ENCODE measurements at regions not wholly inside any gene's neighbourhood (a gene's known extent, or its start where the extent isn't known, plus 50 kb on each side); places are given as distances from the start of the nearest gene placed in this dataset.

GRCh38 chr2:14354231-14354630 lies 278.3 kb upstream of the LRATD1 start:
- no peak for ATAC-seq
- H3K4me3 Mint-ChIP-seq: no peak overlapping the region
- no peaks in the 10 kb centered on the region for H3K36me3 Mint-ChIP-seq
- no peaks in the 10 kb centered on the region for H3K27me3 Mint-ChIP-seq
- H3K4me1 Mint-ChIP-seq: no peaks in the 10 kb centered on the region
- H3K27ac Mint-ChIP-seq: no peak overlapping the region
- peaks cover 6% of the 10 kb centered on the region for H3K9me3 Mint-ChIP-seq

GRCh38 chr2:14355102-14355501 lies 277.4 kb upstream of the LRATD1 start:
- no peak overlapping the region for H3K4me3 Mint-ChIP-seq
- H3K36me3 Mint-ChIP-seq: no peaks in the 10 kb centered on the region
- ATAC-seq: no peak
- no peak overlapping the region for H3K27ac Mint-ChIP-seq
- no peaks in the 10 kb centered on the region for H3K4me1 Mint-ChIP-seq
- peaks cover 2% of the 10 kb centered on the region for H3K9me3 Mint-ChIP-seq
- no peaks in the 10 kb centered on the region for H3K27me3 Mint-ChIP-seq

- Mint-ChIP-seq H3K27ac (no peak overlapping the region), H3K27me3 (no peaks in the 10 kb centered on the region), H3K36me3 (no peaks in the 10 kb centered on the region), H3K9me3 (peaks cover 7% of the 10 kb centered on the region), H3K4me3 (no peak overlapping the region), H3K4me1 (no peaks in the 10 kb centered on the region)
- ATAC-seq: no peak
Observed at GRCh38 chr2:14358339-14358738, 274.2 kb upstream of the LRATD1 start.

GRCh38 chr2:14358774-14359173 lies 273.7 kb upstream of the LRATD1 start:
- Mint-ChIP-seq H3K4me3 (no peak overlapping the region), H3K27ac (no peak overlapping the region), H3K36me3 (no peaks in the 10 kb centered on the region), H3K4me1 (no peaks in the 10 kb centered on the region), H3K27me3 (no peaks in the 10 kb centered on the region), H3K9me3 (peaks cover 9% of the 10 kb centered on the region)
- no peak for ATAC-seq

- Mint-ChIP-seq H3K4me1 (no peaks in the 10 kb centered on the region), H3K27ac (no peak overlapping the region), H3K27me3 (no peaks in the 10 kb centered on the region), H3K36me3 (no peaks in the 10 kb centered on the region), H3K9me3 (peaks cover 10% of the 10 kb centered on the region), H3K4me3 (no peak overlapping the region)
- ATAC-seq: no peak
Observed at GRCh38 chr2:14363137-14363536, 269.4 kb upstream of the LRATD1 start.

GRCh38 chr2:14363976-14364375 lies 268.5 kb upstream of the LRATD1 start:
- H3K27me3 Mint-ChIP-seq: no peaks in the 10 kb centered on the region
- no peak overlapping the region for H3K4me3 Mint-ChIP-seq
- no peaks in the 10 kb centered on the region for H3K4me1 Mint-ChIP-seq
- ATAC-seq: no peak
- H3K36me3 Mint-ChIP-seq: no peaks in the 10 kb centered on the region
- H3K27ac Mint-ChIP-seq: no peak overlapping the region
- peaks cover 10% of the 10 kb centered on the region for H3K9me3 Mint-ChIP-seq

- no peak for ATAC-seq
Observed at GRCh38 chr2:14364471-14364870, 268.0 kb upstream of the LRATD1 start.

GRCh38 chr2:14385043-14385442 lies 247.5 kb upstream of the LRATD1 start:
- Mint-ChIP-seq H3K27ac (no peak overlapping the region), H3K4me1 (no peaks in the 10 kb centered on the region), H3K4me3 (no peak overlapping the region), H3K36me3 (no peaks in the 10 kb centered on the region), H3K9me3 (peaks cover 1% of the 10 kb centered on the region), H3K27me3 (no peaks in the 10 kb centered on the region)
- ATAC-seq: no peak

More at GRCh38 chr2:14364471-14364870, 268.0 kb upstream of the LRATD1 start:
- Mint-ChIP-seq H3K36me3 (no peaks in the 10 kb centered on the region), H3K4me1 (no peaks in the 10 kb centered on the region), H3K27me3 (no peaks in the 10 kb centered on the region), H3K9me3 (peaks cover 10% of the 10 kb centered on the region), H3K27ac (no peak overlapping the region), H3K4me3 (no peak overlapping the region)

GRCh38 chr2:14387332-14387731 lies 245.2 kb upstream of the LRATD1 start:
- Mint-ChIP-seq H3K4me3 (no peak overlapping the region), H3K9me3 (peaks cover 2% of the 10 kb centered on the region), H3K27ac (no peak overlapping the region), H3K36me3 (no peaks in the 10 kb centered on the region), H3K27me3 (no peaks in the 10 kb centered on the region), H3K4me1 (no peaks in the 10 kb centered on the region)
- no peak for ATAC-seq

- H3K27ac Mint-ChIP-seq: no peak overlapping the region
- no peaks in the 10 kb centered on the region for H3K36me3 Mint-ChIP-seq
- H3K9me3 Mint-ChIP-seq: peaks cover 2% of the 10 kb centered on the region
- H3K4me3 Mint-ChIP-seq: no peak overlapping the region
- no peak for ATAC-seq
- no peaks in the 10 kb centered on the region for H3K4me1 Mint-ChIP-seq
- no peaks in the 10 kb centered on the region for H3K27me3 Mint-ChIP-seq
Observed at GRCh38 chr2:14388724-14389123, 243.8 kb upstream of the LRATD1 start.

GRCh38 chr2:14396533-14397083 lies 235.9 kb upstream of the LRATD1 start:
- no peaks in the 10 kb centered on the region for H3K4me1 Mint-ChIP-seq
- no peak overlapping the region for H3K4me3 Mint-ChIP-seq
- H3K9me3 Mint-ChIP-seq: no peaks in the 10 kb centered on the region
- H3K27me3 Mint-ChIP-seq: no peaks in the 10 kb centered on the region
- H3K36me3 Mint-ChIP-seq: no peaks in the 10 kb centered on the region
- no peak overlapping the region for H3K27ac Mint-ChIP-seq
- no peak for ATAC-seq

- Mint-ChIP-seq H3K27me3 (no peaks in the 10 kb centered on the region), H3K4me1 (no peaks in the 10 kb centered on the region), H3K36me3 (no peaks in the 10 kb centered on the region), H3K27ac (no peak overlapping the region), H3K4me3 (no peak overlapping the region), H3K9me3 (no peaks in the 10 kb centered on the region)
- ATAC-seq: no peak
Observed at GRCh38 chr2:14398641-14399040, 233.9 kb upstream of the LRATD1 start.

- H3K4me3 Mint-ChIP-seq: no peak overlapping the region
- no peaks in the 10 kb centered on the region for H3K4me1 Mint-ChIP-seq
- no peaks in the 10 kb centered on the region for H3K9me3 Mint-ChIP-seq
- no peak overlapping the region for H3K27ac Mint-ChIP-seq
- H3K27me3 Mint-ChIP-seq: no peaks in the 10 kb centered on the region
- ATAC-seq: no peak
- H3K36me3 Mint-ChIP-seq: no peaks in the 10 kb centered on the region
Observed at GRCh38 chr2:14401873-14402272, 230.6 kb upstream of the LRATD1 start.

- H3K4me3 Mint-ChIP-seq: no peak overlapping the region
- H3K27me3 Mint-ChIP-seq: no peaks in the 10 kb centered on the region
- H3K4me1 Mint-ChIP-seq: no peaks in the 10 kb centered on the region
- H3K36me3 Mint-ChIP-seq: no peaks in the 10 kb centered on the region
- peaks cover 21% of the 10 kb centered on the region for H3K9me3 Mint-ChIP-seq
- no peak for ATAC-seq
- no peak overlapping the region for H3K27ac Mint-ChIP-seq
Observed at GRCh38 chr2:14408695-14409094, 223.8 kb upstream of the LRATD1 start.

GRCh38 chr2:14417551-14417950 lies 215.0 kb upstream of the LRATD1 start:
- ATAC-seq: no peak
- H3K27me3 Mint-ChIP-seq: no peaks in the 10 kb centered on the region

GRCh38 chr2:14418115-14418514 lies 214.4 kb upstream of the LRATD1 start:
- H3K27ac Mint-ChIP-seq: no peak overlapping the region
- no peak overlapping the region for H3K4me3 Mint-ChIP-seq
- no peaks in the 10 kb centered on the region for H3K36me3 Mint-ChIP-seq
- no peaks in the 10 kb centered on the region for H3K4me1 Mint-ChIP-seq
- no peak for ATAC-seq
- H3K27me3 Mint-ChIP-seq: no peaks in the 10 kb centered on the region
- peaks cover 9% of the 10 kb centered on the region for H3K9me3 Mint-ChIP-seq

More at GRCh38 chr2:14417551-14417950, 215.0 kb upstream of the LRATD1 start:
- Mint-ChIP-seq H3K9me3 (peaks cover 14% of the 10 kb centered on the region), H3K27ac (no peak overlapping the region), H3K36me3 (no peaks in the 10 kb centered on the region), H3K4me1 (no peaks in the 10 kb centered on the region), H3K4me3 (no peak overlapping the region)

GRCh38 chr2:14420851-14421250 lies 211.7 kb upstream of the LRATD1 start:
- H3K27me3 Mint-ChIP-seq: no peaks in the 10 kb centered on the region
- H3K27ac Mint-ChIP-seq: no peak overlapping the region
- ATAC-seq: no peak
- peaks cover 3% of the 10 kb centered on the region for H3K9me3 Mint-ChIP-seq
- no peaks in the 10 kb centered on the region for H3K36me3 Mint-ChIP-seq
- no peaks in the 10 kb centered on the region for H3K4me1 Mint-ChIP-seq
- H3K4me3 Mint-ChIP-seq: no peak overlapping the region

Data from stimulated activated memory B cell treated with anti-CD40 and anti-IgM and Interleukin-4, amounts not matched to agents 10 μg/mL and 1 μg/mL and 100 μg/mL, for 72 hours (primary cell).